GM10248 (cell line): ENCODE measurements at regions not wholly inside any gene's neighbourhood (a gene's known extent, or its start where the extent isn't known, plus 50 kb on each side); places are given as distances from the start of the nearest gene placed in this dataset.
"Not testable (repeated sequence)": the region's sequence is repeated elsewhere in the genome, so short reads cannot be mapped to it uniquely, and the experiment has no call there.

Experiments used
- CTCF ChIA-PET: fragments of 300-600 bp; sonication (Branson Sonifier 250); formaldehyde crosslinking; extraction: SDS; loops from one replicate; lab custom pipeline; 2021; ENCODE audit warnings: antibody characterized with exemption; lab: Yijun Ruan, JAX
- POLR2A ChIA-PET: fragments of 350-650 bp; sonication (Branson Sonifier 250); formaldehyde crosslinking; extraction: SDS; loops from one replicate; lab custom pipeline; 2020; ENCODE audit warnings: antibody characterized with exemption; lab: Yijun Ruan, JAX
- DNase-seq: peaks from one replicate; pipeline ENCODE4 v3.0.0; 2012; ENCODE audit errors: extremely low spot score

DNA sequence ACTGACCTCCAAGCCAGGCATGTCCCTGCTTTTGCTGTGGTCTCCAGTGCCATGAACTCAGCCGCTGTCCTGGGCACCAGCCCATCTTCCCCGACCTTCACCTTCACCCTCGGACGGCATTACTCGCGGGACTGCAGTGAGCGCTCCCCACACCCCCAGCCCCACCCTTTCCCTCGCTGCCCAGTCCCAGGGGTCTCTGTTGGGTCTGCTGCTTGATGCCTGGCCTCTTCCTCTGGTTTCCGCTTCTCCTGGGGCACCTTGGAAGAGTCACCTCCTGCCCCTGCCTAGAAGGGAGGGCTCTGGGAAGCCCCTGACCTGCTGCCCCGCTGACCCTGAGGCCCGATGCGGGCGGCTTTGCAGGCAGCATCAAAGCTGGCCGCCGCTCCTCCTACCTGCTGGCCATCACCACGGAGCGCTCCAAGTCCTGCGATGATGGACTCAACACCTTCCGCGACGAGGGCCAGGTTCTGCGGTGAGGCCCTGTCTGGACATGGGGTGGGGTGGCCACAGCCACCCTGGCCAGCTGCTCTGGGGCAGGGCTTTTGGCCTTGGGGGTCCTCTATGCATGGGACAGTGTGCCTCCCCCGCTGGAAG, 102.3 kb downstream of the ZNF267 start:
- DNase-seq, CTCF ChIA-PET, POLR2A ChIA-PET: not testable (repeated sequence)

DNA sequence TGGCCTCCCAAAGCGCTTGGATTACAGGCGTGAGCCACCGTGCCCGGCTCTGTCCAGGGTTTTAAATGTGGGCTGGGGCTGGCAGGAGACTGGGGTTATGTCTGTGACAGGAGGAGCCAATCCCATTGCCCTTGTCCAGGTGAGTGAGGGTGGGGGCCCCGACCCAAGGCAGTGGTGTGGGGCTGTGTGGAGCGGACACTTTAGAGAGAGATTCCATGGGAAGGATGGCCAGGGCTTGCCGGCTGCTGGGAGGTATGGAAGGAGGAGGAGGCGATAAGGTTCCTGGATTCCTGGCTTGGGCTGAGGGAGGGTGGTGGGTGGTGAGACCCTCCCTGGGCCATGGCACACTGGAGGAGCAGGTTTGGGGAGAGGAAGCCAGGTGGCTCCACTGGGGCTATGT, 104.9 kb downstream of the ZNF267 start:
- POLR2A ChIA-PET, DNase-seq, CTCF ChIA-PET: not testable (repeated sequence)

DNA sequence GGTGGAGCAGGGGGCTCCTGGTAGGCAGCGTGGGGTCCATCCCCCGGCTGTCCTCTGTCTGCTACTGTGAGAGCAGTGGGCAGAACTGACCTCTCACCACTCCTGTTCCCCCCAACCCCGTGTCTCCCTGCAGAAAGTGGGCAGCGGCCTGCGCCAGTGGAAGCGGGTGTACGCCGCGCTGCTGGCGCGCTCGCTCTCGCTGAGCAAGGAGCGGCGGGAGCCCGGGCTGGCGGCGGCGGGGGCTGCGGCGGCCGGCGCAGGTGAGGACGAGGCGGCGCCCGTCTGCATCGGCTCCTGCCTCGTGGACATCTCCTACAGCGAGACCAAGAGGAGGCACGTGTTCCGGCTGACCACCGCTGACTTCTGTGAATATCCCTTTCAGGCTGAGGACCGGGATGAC, 108.1 kb downstream of the ZNF267 start:
- DNase-seq, POLR2A ChIA-PET, CTCF ChIA-PET: not testable (repeated sequence)

DNA sequence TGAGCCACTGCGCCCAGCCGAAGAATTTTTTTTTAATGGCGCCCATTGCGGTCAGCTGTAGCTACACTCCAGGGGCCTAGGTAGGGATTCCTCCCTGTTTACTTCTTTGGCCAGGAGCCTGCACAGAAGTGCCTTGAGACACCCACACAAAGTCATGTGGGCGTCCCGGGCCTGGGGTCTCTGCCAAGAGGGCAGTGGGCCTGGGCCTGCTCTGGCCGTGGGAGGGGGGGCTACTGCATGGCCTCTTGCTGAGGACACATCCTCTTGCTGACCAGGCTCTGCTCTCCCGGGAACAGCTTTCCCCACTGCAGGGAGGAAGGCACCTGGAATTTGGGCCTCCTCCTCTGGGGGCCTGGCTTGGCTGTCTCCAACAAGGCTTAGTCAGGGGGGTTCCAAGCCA, 109.4 kb downstream of the ZNF267 start:
- CTCF ChIA-PET, POLR2A ChIA-PET: not testable (repeated sequence)

DNA sequence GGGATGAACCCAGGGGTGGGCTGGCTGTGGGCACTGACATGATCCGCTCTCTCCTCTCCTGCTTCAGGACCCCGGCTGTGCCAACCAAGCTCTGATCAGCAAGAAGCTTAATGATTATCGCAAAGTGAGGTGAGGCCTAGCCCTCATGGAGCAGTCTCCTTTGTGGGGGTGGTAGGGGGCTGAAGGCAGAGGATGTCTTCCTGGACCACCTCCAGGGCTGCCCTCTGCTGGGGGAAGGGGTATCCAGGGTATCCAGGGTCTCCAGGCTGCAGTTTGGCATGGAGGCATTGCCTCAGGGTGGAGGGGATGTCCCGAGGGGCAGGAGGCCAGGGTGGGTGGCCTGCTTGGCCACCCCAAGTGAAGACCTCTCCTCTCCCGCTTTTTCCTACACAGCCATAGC, 110.1 kb downstream of the ZNF267 start:
- DNase-seq, POLR2A ChIA-PET, CTCF ChIA-PET: not testable (repeated sequence)

More for the DNA sequence above, 109.4 kb downstream of the ZNF267 start:
- not testable (repeated sequence) for DNase-seq

DNA sequence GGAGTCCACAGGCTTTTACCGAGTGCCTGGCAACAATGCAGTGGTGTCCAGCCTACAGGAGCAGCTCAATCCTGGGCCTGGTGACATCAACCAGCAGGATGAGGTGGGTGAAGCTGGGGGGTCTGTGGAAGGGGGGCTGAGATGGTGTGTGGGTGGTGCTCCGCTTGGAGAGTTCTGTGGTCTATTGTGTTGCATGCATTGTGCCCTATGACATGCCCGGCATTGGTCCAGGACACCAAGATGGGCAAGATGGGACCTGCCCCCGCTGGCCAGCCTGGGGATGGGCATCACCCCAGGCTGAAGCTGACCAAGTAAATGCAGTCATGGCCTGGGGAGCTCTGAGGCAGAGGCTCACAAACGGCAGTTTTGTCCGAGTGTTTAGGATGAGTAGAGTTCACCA, 113.3 kb downstream of the ZNF267 start:
- POLR2A ChIA-PET, CTCF ChIA-PET, DNase-seq: not testable (repeated sequence)

DNA sequence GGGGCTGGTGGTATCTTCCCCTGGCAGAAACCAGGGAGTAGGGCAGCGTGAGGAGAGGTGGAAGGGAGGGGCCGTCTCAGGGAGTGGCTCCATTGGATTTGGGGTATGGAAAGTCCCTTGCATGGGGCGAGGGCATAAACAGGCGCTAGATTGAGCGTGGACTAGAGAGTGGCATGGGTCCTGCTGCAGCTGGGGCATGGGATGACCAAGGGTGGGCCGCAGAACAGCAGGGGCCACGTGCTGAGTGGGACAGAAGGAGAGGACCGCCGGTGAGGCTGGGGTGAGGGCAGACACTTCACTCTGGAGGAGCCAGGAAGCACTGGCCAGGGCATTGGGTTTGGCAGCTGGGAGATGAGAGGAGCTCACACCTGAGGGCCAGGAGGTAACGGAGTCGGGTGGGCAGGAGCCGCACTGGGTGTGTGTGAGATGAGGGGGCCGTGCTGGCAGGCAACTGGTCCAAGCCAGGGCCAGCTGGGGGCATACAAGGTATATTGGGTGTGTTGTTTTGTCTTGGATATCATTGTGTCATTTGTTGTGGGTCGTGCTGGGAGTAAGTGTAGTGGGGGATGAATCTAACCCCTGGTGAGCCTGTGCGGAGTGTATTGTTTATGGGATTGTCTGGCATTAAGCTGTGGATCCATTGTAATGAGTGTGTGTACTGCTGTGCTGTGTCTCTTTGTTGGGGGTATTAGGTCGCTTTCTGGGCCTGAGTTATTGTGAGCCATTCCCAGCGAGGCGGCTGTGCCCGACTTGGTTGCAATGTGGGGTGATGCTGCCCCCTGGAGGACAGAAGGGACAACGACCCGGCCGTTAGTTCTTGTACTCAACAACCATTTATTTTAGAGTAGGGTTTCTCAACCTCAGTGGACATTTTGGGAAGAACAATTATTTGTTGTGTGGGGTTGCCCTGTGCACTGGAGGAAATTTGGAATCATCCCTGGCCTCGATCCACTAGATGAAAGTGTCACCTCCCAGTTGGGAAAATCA, 115.3 kb downstream of the ZNF267 start:
- CTCF ChIA-PET, DNase-seq, POLR2A ChIA-PET: not testable (repeated sequence)

DNA sequence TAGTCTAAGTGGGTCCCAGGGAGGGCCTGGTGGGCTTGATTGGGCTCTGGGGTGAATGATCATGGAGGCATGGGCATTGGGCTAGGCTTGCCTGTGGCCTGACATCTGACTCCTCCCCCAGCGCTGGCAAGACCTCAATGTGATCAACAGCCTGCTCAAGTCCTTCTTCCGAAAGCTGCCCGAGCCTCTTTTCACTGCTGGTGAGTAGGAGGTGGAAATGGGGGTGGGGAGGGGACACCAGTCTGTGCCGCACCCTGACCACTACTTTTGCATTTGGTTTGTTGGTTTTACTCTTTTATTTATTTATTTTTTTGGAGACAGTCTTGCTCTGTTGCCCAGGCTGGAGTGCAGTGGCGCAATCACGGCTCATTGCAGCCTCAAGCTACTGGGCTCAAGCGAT, 116.7 kb downstream of the ZNF267 start:
- POLR2A ChIA-PET, DNase-seq, CTCF ChIA-PET: not testable (repeated sequence)

DNA sequence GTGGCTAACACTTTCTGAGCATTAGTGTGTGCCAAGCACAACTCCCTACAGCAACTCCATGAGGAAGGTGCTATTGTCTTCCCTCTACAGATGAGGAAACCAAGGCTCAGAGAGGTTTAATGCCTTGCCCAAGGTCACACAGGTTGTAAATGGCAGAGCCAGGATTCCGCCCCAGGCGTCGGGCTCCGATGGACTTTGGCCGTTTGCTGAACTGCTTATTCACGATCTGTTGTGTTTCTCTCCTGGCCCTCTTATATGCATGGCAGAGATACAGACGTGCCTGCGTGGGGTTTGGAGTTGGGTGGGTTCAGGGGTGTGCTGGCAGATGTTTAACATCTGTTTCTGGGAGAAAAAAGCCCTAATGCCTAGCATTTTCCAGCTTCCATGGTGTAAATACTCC, 117.4 kb downstream of the ZNF267 start:
- DNase-seq, POLR2A ChIA-PET, CTCF ChIA-PET: not testable (repeated sequence)

DNA sequence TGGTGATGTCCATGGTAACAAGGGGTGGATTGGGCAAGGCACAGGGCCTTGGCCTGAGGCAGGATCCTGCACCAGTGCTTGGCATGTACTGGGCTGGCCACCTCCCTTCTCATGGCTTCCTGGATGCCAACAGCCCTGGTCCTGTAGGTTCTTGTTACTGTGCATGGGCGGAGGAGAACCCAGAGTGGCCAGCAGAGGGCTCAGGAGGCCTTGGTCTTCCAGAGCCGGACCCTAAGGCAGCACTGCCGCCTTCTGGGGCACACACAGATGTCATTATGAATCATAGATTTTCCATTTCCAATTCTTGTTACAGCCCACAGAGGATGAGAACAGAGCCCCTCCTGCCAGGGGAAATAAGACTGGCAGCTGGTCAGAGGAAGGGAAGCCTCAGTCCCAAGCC, 122.7 kb downstream of the ZNF267 start:
- DNase-seq, CTCF ChIA-PET, POLR2A ChIA-PET: not testable (repeated sequence)

DNA sequence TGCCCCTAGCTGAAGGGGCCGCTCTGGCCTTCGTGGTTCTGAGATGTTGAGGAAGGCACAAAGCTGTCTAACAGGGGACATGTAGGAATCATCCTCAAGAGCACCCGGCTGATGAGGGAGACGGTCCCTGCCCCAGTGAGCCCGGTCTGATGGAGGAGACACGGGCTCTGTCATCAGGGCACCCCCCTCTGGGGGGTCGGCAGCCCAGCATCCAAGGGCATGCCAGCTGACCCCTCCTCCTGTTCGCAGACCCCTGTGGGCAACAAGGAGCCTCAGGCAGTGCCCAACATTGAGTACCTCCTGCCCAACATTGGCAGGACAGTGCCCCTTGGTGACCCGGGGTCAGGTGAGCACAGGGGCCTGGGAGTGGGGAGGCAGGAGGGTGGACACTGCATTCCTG, 128.9 kb downstream of the ZNF267 start:
- DNase-seq, POLR2A ChIA-PET, CTCF ChIA-PET: not testable (repeated sequence)

DNA sequence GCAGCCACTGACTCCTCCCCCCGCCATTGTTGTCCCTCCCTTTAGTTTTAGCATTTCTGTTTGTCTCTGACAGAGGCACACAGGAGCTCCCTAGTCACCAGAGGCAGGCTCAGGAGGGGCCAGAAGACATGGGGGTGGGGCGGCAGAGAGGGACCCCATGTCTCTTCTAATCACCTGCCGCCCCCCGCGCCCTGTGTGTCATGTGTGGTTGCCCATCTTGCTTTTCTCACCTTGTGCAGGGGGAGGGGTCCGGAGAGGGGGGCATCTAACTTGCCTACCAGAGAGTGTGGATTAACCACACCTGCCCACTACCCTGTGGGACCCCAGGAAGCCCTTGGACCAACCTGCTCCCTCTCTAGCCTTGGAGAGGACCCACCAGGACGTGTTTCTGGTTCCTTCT, 130.2 kb downstream of the ZNF267 start:
- DNase-seq, POLR2A ChIA-PET, CTCF ChIA-PET: not testable (repeated sequence)

DNA sequence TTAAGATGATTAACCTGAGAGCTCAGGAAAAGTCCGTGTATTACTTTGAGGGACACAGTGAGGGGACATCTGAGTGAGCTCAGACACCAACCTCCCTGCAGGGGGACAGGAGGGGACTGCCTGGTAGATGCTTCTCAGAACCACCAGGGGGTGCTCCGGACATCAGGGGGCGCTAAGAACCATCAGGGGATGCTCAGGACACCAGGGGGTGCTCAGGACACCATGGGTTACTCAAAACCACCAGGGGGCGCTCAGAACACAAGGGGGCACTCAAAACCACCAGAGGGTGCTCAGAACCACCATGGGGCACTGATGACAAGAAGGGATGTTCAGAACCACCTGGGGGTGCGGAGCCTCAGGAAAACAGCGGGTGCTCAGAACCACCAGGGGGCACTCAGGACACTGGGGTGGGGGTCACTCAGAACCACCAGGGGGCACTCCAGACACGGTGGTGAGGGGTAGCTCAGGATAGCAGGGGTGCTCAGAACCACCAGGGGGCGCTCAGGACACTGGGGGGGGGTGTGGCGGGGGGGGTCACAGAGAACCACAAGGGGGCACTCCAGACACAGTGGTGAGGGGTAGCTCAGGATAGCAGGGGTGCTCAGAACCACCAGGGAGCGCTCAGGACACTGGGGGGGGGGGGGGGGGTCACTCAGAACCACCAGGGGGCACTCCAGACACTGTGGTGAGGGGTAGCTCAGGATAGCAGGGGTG, 165.3 kb downstream of the ZNF267 start:
- CTCF ChIA-PET, POLR2A ChIA-PET, DNase-seq: not testable (repeated sequence)

DNA sequence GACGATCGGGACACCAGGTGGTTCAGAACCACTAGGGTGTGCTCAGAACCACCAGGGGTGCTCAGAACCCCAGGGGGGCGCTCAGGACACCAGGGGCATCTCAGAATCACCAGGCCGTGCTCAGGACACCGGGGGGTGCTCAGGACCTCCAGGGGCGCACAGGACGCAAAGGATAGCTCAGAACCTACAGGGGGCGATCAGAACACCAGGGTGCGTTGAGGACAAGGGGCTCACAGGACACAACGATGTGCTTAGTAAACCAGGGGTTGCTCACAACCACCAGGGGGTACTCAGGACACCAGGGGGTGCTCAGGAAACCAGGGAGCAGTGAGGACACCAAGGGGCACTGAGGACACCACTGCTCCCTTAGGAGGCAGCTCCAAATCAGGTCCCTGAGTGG, 166.3 kb downstream of the ZNF267 start:
- POLR2A ChIA-PET, CTCF ChIA-PET, DNase-seq: not testable (repeated sequence)
